Transverse colon (tissue), 4 donors: ENCODE measurements at regions not wholly inside any gene's neighbourhood (a gene's known extent, or its start where the extent isn't known, plus 50 kb on each side); places are given as distances from the start of the nearest gene placed in this dataset.

Experiments used
- DNase-seq: peaks from one replicate; pipeline ENCODE4 v3.0.0-alpha.2; 2019
- H3K27ac ChIP-seq, 4 donors: fragments of 200-600 bp; sonication (generic); 2 replicates each; pipeline ENCODE4 v1.5.1; 2016 to 2018; ENCODE audit warnings: inconsistent platforms in 4 of 4
- H3K27me3 ChIP-seq: fragments of 200-600 bp; sonication (generic); 2 replicates; pipeline ENCODE4 v1.5.1; 2017; ENCODE audit warnings: inconsistent platforms
- H3K36me3 ChIP-seq, 4 donors: fragments of 200-600 bp; sonication (generic); 2 replicates each; pipeline ENCODE4 v1.5.1; 2017 to 2019; ENCODE audit warnings: inconsistent platforms in 4 of 4
- H3K4me1 ChIP-seq, 4 donors: fragments of 200-600 bp; sonication (generic); 2 replicates each; pipeline ENCODE4 v1.5.1; 2017 to 2020; ENCODE audit warnings: inconsistent platforms in 4 of 4
- H3K4me3 ChIP-seq, 4 donors: fragments of 200-600 bp; sonication (generic); 1 replicate in 1 of 4; 2 replicates in 3 of 4; pipeline versions ENCODE4 v1.5.1 to v1.6.1; 2017 to 2019; ENCODE audit warnings: inconsistent platforms in 4 of 4
- H3K9me3 ChIP-seq, 2 donors: fragments of 200-600 bp; sonication (generic); 2 replicates each; pipeline ENCODE4 v1.5.1; 2017 to 2019; ENCODE audit warnings: inconsistent platforms in 2 of 2
- CTCF ChIP-seq, 5 experiments: fragments of 200-600 bp in 3 of 5; fragments of 450-650 bp in 2 of 5; sonication (generic) in 3 of 5; IDR thresholded peaks; 1 replicate in 2 of 5; 2 replicates in 3 of 5; pipeline ENCODE4 v1.5.1; 2016 to 2017; ENCODE audit warnings: antibody characterized with exemption in 5 of 5, inconsistent platforms in 3 of 5, mild to moderate bottlenecking in 2 of 5, moderate library complexity in 1 of 5
- EP300 ChIP-seq: sonication (generic); formaldehyde crosslinking; IDR thresholded peaks from one replicate; pipeline ENCODE4 v1.6.1; 2017; ENCODE audit warnings: antibody characterized with exemption, low read depth
- POLR2A ChIP-seq: fragments of 450-650 bp; IDR thresholded peaks from one replicate; pipeline ENCODE4 v1.6.1; 2016; ENCODE audit warnings: antibody characterized with exemption, mild to moderate bottlenecking, moderate library complexity
- POLR2AphosphoS5 ChIP-seq, 3 donors: sonication (generic); formaldehyde crosslinking; IDR thresholded peaks; one replicate each; pipeline ENCODE4 v1.6.1; 2016; ENCODE audit warnings: antibody characterized with exemption in 3 of 3
- WGBS, 2 donors: methylation state at CpG; one replicate each; pipeline ENCODE4 v1.1.5; 2018; ENCODE audit warnings: low coverage in 1 of 2; 5-methylcytosine and 5-hydroxymethylcytosine counted together
- in situ Hi-C, 4 donors: fragments of 200-750 bp; cut with MboI; loops; one replicate each; pipeline versions ENCODE4 v1.15.0 to v1.15.1; 2017; ENCODE audit warnings: low sequenced_read_pairs in 3 of 4, low pct_ligation_motif_present in 1 of 4, low pct_unique_long_range_greater_than_20kb in 1 of 4
- intact Hi-C: fragments of 100-400 bp; cut with DNase I; formaldehyde crosslinking; loops from one replicate; pipeline ENCODE4 v1.15.1; 2023; ENCODE audit warnings: low total_unique reads

- WGBS, 2 donors, result 88 to 93% methylated on average over 1 of the region's 1 CpG
- no peak overlapping the region for H3K27ac ChIP-seq
- intact Hi-C loops (no loop called here), in situ Hi-C loops (no loop called here)
- TF ChIP-seq EP300, result no peak
- H3K36me3 ChIP-seq, result no peaks in the 10 kb centered on the region
- H3K27me3 ChIP-seq, result no peaks in the 10 kb centered on the region
- H3K4me3 ChIP-seq, result no peak overlapping the region
- H3K4me1 ChIP-seq, result no peaks in the 10 kb centered on the region
- no peak for DNase-seq
- H3K9me3 ChIP-seq, result no peaks in the 10 kb centered on the region
These were observed 952.8 kb upstream of the ADGRL2 start for GRCh38 chr1:80847904-80848303.

GRCh38 chr1:80846966-80847365 lies 953.8 kb upstream of the ADGRL2 start:
- WGBS, 2 donors, result 41 to 56% methylated on average over 1 of the region's 1 CpG
- Histone ChIP-seq H3K9me3 (no peaks in the 10 kb centered on the region), H3K4me3 (no peak overlapping the region), H3K4me1 (no peaks in the 10 kb centered on the region), H3K36me3 (no peaks in the 10 kb centered on the region), H3K27me3 (no peaks in the 10 kb centered on the region), H3K27ac (no peak overlapping the region)
- TF ChIP-seq POLR2A, result no peak
- no peak for TF ChIP-seq CTCF (IDR thresholded peaks at IDR 0.05)
- TF ChIP-seq POLR2AphosphoS5 (IDR thresholded peaks at IDR 0.05), result no peak
- no peak for TF ChIP-seq EP300
- DNase-seq, result no peak
- in situ Hi-C loops (no loop called here), intact Hi-C loops (no loop called here)

- in situ Hi-C loops (no loop called here), intact Hi-C loops (no loop called here)
- no peaks in the 10 kb centered on the region for H3K9me3 ChIP-seq
- H3K27me3 ChIP-seq, result no peaks in the 10 kb centered on the region
- H3K27ac ChIP-seq, result no peak overlapping the region
- H3K4me3 ChIP-seq, result no peak overlapping the region
- no peaks in the 10 kb centered on the region for H3K36me3 ChIP-seq
- no peak for TF ChIP-seq CTCF (IDR thresholded peaks at IDR 0.05)
- H3K4me1 ChIP-seq, result no peaks in the 10 kb centered on the region
- DNase-seq, result no peak
These were observed 957.9 kb upstream of the ADGRL2 start for GRCh38 chr1:80842796-80843195.

GRCh38 chr1:80841261-80841660 lies 959.5 kb upstream of the ADGRL2 start:
- Histone ChIP-seq H3K36me3 (no peaks in the 10 kb centered on the region), H3K4me3 (no peak overlapping the region), H3K9me3 (no peaks in the 10 kb centered on the region), H3K27ac (no peak overlapping the region), H3K4me1 (no peaks in the 10 kb centered on the region), H3K27me3 (no peaks in the 10 kb centered on the region)
- no peak for TF ChIP-seq POLR2A
- no peak for TF ChIP-seq POLR2AphosphoS5 (IDR thresholded peaks at IDR 0.05)
- no peak for TF ChIP-seq CTCF (IDR thresholded peaks at IDR 0.05)
- no peak for TF ChIP-seq EP300
- no peak for DNase-seq
- intact Hi-C loops (no loop called here), in situ Hi-C loops (no loop called here)
- WGBS, 2 donors, result 89 to 100% methylated on average over 2 to 3 of the region's 3 CpGs

- intact Hi-C loops (no loop called here), in situ Hi-C loops (no loop called here)
- H3K4me1 ChIP-seq, result no peaks in the 10 kb centered on the region
- H3K27me3 ChIP-seq, result no peaks in the 10 kb centered on the region
- WGBS, 2 donors, result 88 to 91% methylated on average over 1 to 2 of the region's 2 CpGs
- H3K27ac ChIP-seq, result no peak overlapping the region
- TF ChIP-seq POLR2AphosphoS5 (IDR thresholded peaks at IDR 0.05), result no peak
- TF ChIP-seq CTCF (IDR thresholded peaks at IDR 0.05), result no peak
- no peak for TF ChIP-seq POLR2A
- TF ChIP-seq EP300, result no peak
- H3K4me3 ChIP-seq, result no peak overlapping the region
- no peak for DNase-seq
- H3K9me3 ChIP-seq, result no peaks in the 10 kb centered on the region
- H3K36me3 ChIP-seq, result no peaks in the 10 kb centered on the region
These were observed 963.7 kb upstream of the ADGRL2 start for GRCh38 chr1:80837066-80837465.
